ENCODE measurements at regions not wholly inside any gene's neighbourhood (a gene's known extent, or its start where the extent isn't known, plus 50 kb on each side); places are given as distances from the start of the nearest gene placed in this dataset.

DNA sequence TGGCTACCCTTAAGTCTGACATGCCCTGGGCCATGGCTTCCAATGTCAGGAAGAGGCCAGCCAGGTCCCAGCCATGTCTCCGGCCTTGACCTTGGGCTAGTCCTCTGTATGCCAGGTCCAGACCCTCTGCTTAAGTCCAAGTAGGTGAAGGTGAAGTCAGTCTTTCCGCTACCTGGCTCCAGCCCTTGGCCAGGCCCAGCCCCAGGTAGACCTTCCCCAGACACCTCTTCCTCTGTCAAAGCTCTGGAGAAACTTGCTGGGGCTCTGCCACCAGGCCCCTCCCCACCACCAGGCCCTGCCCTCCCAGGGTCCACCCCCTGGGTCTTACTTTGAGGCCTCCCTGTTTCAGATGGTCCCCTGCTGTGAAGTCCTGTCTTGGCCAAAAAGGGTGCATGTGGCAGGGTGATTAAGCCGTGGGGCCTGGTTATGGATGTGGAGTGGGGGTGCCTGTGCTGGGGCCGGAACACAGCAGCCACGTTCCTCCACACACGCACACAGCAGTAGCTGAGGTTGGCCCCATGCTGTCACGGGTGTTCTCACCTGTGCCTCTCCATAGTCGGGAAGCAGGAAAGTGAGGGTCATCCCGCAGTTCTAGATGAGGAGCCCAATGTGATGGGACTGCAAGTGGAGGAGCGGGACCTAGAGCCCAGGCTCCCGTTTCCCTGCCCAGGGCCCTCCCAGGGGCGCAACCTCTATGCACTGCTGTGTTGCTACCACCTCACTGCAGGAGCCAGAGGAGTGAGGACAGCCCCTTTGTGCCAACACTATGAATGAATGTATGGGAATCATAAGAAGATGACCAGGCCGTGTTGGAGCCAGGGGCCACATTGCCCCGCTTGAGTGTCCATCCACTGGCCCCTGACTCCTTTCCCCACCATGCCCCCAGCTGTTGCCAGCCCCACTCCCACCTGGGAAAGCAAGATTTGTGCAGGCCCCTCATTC, 72.2 kb downstream of the LINC01488 start:
- H3K27ac Mint-ChIP-seq: peak overlapping the region in 1 of 3 experiments; percentile 57; a peak in 1 of 7 replicates
- WGBS (ENCODE audit: extremely low coverage, insufficient read length, low lambda C conversion rate): no CpG with 5 or more reads among the region's 14 CpGs
- no peak for DNase-seq
- Histone ChIP-seq H3T11ph (ENCODE audit: low read length) (no peak overlapping the region), H2BK5ac (ENCODE audit: insufficient read length, low read length) (no peak overlapping the region), H3K4me1 (ENCODE audit: insufficient read depth, low read length) (no peaks in the 10 kb centered on the region), H4K20me1 (ENCODE audit: control insufficient read depth, insufficient read depth, insufficient read length) (no peaks in the 10 kb centered on the region), H3K79me1 (ENCODE audit: insufficient read depth, low read depth, low read length, poor library complexity, severe bottlenecking) (no peaks in the 10 kb centered on the region), H2BK120ac (ENCODE audit: low read depth, low read length, poor library complexity, severe bottlenecking) (no peak overlapping the region), H2AK5ac (ENCODE audit: insufficient read length, low read length) (no peak overlapping the region), H3K9ac (ENCODE audit: extremely low read depth, insufficient read length, low read length) (no peak overlapping the region), H4K8ac (replicated peaks; ENCODE audit: insufficient read length, low read depth, low read length) (no peak overlapping the region), H3K9me3 (ENCODE audit: control insufficient read depth, low read depth, low read length) (no peaks in the 10 kb centered on the region), H4K5ac (ENCODE audit: insufficient read length, low read depth, low read length) (no peak overlapping the region), H3K23ac (ENCODE audit: insufficient read length, low read depth, low read length) (no peak overlapping the region), H3K4me2 (ENCODE audit: insufficient read depth, insufficient read length, low read length) (no peak overlapping the region), H3K27me3 (ENCODE audit: insufficient read depth, low read length) (no peaks in the 10 kb centered on the region), H3K4ac (ENCODE audit: low read depth, low read length) (no peak overlapping the region), H2BK20ac (ENCODE audit: low read depth, low read length, poor library complexity, severe bottlenecking) (no peak overlapping the region), H3K23me2 (ENCODE audit: insufficient read length, low read depth, low read length, poor library complexity, severe bottlenecking) (no peaks in the 10 kb centered on the region), H3K79me2 (ENCODE audit: insufficient read depth, low read length) (no peaks in the 10 kb centered on the region), H3K14ac (ENCODE audit: insufficient read depth, low read length) (peak overlapping the region; percentile 37; the same call in 1 of the 2 replicates), H2BK15ac (ENCODE audit: low read depth, low read length) (no peak overlapping the region), H4K91ac (ENCODE audit: insufficient read length, low read depth, low read length) (no peak overlapping the region), H3K18ac (ENCODE audit: insufficient read length, low read depth, low read length) (no peak overlapping the region), H2AFZ (ENCODE audit: low read length) (no peak overlapping the region), H3K27ac (ENCODE audit: insufficient read length, low read depth, low read length) (no peak overlapping the region), H3K56ac (ENCODE audit: insufficient read length, low read depth, low read length) (no peak overlapping the region), H2BK12ac (ENCODE audit: insufficient read length, low read depth, low read length) (no peak overlapping the region)
- peaks cover 18 to 19% of the 10 kb centered on the region in 2 experiments for H3K9me3 Mint-ChIP-seq
- no peak overlapping the region for H3K4me3 Mint-ChIP-seq
- H3K27me3 Mint-ChIP-seq (ENCODE audit: low read depth): peaks cover 10% of the 10 kb centered on the region
- TF ChIP-seq, protein P1, sequence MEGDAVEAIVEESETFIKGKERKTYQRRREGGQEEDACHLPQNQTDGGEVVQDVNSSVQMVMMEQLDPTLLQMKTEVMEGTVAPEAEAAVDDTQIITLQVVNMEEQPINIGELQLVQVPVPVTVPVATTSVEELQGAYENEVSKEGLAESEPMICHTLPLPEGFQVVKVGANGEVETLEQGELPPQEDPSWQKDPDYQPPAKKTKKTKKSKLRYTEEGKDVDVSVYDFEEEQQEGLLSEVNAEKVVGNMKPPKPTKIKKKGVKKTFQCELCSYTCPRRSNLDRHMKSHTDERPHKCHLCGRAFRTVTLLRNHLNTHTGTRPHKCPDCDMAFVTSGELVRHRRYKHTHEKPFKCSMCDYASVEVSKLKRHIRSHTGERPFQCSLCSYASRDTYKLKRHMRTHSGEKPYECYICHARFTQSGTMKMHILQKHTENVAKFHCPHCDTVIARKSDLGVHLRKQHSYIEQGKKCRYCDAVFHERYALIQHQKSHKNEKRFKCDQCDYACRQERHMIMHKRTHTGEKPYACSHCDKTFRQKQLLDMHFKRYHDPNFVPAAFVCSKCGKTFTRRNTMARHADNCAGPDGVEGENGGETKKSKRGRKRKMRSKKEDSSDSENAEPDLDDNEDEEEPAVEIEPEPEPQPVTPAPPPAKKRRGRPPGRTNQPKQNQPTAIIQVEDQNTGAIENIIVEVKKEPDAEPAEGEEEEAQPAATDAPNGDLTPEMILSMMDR (conservative IDR thresholded peaks at IDR 0.05): no peak
- H3K4me1 Mint-ChIP-seq: no peaks in the 10 kb centered on the region
- peaks cover 7 to 15% (median 8%) of the 10 kb centered on the region in 3 experiments for H3K36me3 Mint-ChIP-seq (ENCODE audit: insufficient read depth in 1 of 3, low read depth in 3 of 3)

Data from H9 (cell line).